H1 (cell line): ENCODE measurements at regions not wholly inside any gene's neighbourhood (a gene's known extent, or its start where the extent isn't known, plus 50 kb on each side); places are given as distances from the start of the nearest gene placed in this dataset.

ENCODE experiments used
- ASH2L ChIP-seq: fragments of 200-600, 300-600 bp; sonication (generic); IDR thresholded peaks from one replicate; pipeline ENCODE4 v1.7.1; 2017; ENCODE audit warnings: low read length
- BACH1 ChIP-seq: IDR thresholded peaks from 2 replicates; pipeline ENCODE4 v1.6.1; 2012; ENCODE audit warnings: low read length, improper control_type of control experiment
- CBX5 ChIP-seq: fragments of 300-800, 300-1000 bp; sonication (generic); IDR thresholded peaks from 2 replicates; pipeline ENCODE4 v1.7.1; 2016; ENCODE audit warnings: antibody characterized with exemption, low read length, low read depth
- CTCF ChIP-seq, 3 experiments: IDR thresholded peaks; 1 replicate in 2 of 3; 2 replicates in 1 of 3; pipeline versions ENCODE4 v1.5.1 to v1.6.1; 2011; ENCODE audit warnings: low read length in 3 of 3, mild to moderate bottlenecking in 3 of 3, inconsistent platforms in 2 of 3, low read depth in 1 of 3, moderate library complexity in 1 of 3; ENCODE audit not compliant: insufficient read depth in 1 of 3; ENCODE audit errors: control extremely low read depth in 1 of 3
- EP300 ChIP-seq, 2 experiments: IDR thresholded peaks; 1 replicate in 1 of 2; 2 replicates in 1 of 2; pipeline ENCODE4 v1.6.1; 2011 to 2012; ENCODE audit warnings: low read depth in 2 of 2, low read length in 2 of 2, mild to moderate bottlenecking in 2 of 2, borderline replicate concordance in 1 of 2, inconsistent platforms in 1 of 2, moderate library complexity in 1 of 2
- MAX ChIP-seq: IDR thresholded peaks from 2 replicates; pipeline ENCODE4 v1.6.1; 2012; ENCODE audit warnings: inconsistent platforms
- POLR2AphosphoS5 ChIP-seq: IDR thresholded peaks from 2 replicates; pipeline ENCODE4 v1.6.1; 2011; ENCODE audit warnings: low read depth, low read length
- TEAD4 ChIP-seq: IDR thresholded peaks from 2 replicates; pipeline ENCODE4 v1.6.1; 2012; ENCODE audit warnings: low read depth, low read length, inconsistent platforms, mixed read lengths
- YY1 ChIP-seq: IDR thresholded peaks from 2 replicates; pipeline ENCODE4 v1.6.1; 2011; ENCODE audit warnings: low read depth, mild to moderate bottlenecking, low read length
- ZNF274 ChIP-seq: IDR thresholded peaks from 2 replicates; pipeline ENCODE4 v1.7.0; 2012; ENCODE audit warnings: low read length, borderline replicate concordance; ENCODE audit errors: extremely low read depth
- TF ChIP-seq, protein P1 (sequence below): IDR thresholded peaks from 2 replicates; pipeline ENCODE4 v1.6.1; 2011; ENCODE audit warnings: low read length, improper control_type of control experiment

DNA sequence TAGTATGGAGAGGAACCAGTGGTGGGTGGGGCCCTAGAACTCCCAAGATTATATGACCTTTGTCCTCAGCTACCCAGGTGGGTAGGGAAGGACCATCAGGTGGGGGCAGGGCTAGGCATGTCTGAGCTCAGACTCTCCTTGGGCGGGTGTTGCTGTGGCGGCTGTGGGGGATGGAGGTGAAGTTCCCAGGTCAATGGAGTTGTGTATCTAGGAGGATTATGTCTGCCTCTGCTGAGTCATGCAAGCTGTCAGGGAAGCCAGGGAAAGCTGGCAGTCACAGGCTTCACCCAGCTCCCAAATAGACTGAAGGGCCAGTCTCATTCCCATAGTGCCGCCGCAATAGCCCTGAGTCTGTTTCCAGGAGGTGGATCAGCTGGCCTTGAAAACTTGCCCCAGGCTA, 139.7 kb upstream of the CFAP20DC start:
- TF ChIP-seq CTCF (IDR thresholded peaks at IDR 0.05; ENCODE audit: control extremely low read depth in 1 of 3, insufficient read depth in 1 of 3, low read depth in 1 of 3, low read length in 3 of 3) = no peak
- no peak; the same call in 1 of the 2 replicates for TF ChIP-seq BACH1
- TF ChIP-seq, protein P1, sequence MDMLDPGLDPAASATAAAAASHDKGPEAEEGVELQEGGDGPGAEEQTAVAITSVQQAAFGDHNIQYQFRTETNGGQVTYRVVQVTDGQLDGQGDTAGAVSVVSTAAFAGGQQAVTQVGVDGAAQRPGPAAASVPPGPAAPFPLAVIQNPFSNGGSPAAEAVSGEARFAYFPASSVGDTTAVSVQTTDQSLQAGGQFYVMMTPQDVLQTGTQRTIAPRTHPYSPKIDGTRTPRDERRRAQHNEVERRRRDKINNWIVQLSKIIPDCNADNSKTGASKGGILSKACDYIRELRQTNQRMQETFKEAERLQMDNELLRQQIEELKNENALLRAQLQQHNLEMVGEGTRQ = no peak
- no peak for TF ChIP-seq ASH2L
- TF ChIP-seq ZNF274 = no peak
- no peak for TF ChIP-seq TEAD4
- TF ChIP-seq CBX5 = no peak
- TF ChIP-seq MAX = no peak
- TF ChIP-seq POLR2AphosphoS5 = no peak
- no peak for TF ChIP-seq EP300 (IDR thresholded peaks at IDR 0.05; ENCODE audit: borderline replicate concordance in 1 of 2, low read depth in 2 of 2, low read length in 2 of 2)
- no peak for TF ChIP-seq YY1
